RWPE2 (cell line): ENCODE measurements at regions not wholly inside any gene's neighbourhood (a gene's known extent, or its start where the extent isn't known, plus 50 kb on each side); places are given as distances from the start of the nearest gene placed in this dataset.
"Not testable (repeated sequence)": the region's sequence is repeated elsewhere in the genome, so short reads cannot be mapped to it uniquely, and the experiment has no call there.

Experiments
- ATAC-seq: fragments of 200-7000 bp; cut with Tn5 transposase; 3 replicates; pipeline ENCODE4 v1.9.1; 2021; ENCODE audit warnings: low read depth
- DNase-seq: peaks from one replicate; pipeline ENCODE4 v3.0.0-alpha.2; 2020; ENCODE audit warnings: low spot score
- H3K27ac ChIP-seq: fragments of 450-650 bp; 2 replicates; pipeline ENCODE4 v1.5.1; 2017; ENCODE audit warnings: mild to moderate bottlenecking; ENCODE audit not compliant: poor library complexity, severe bottlenecking
- H3K27me3 ChIP-seq: fragments of 250-450 bp; sonication (Bioruptor Pico); 2 replicates; pipeline ENCODE4 v1.5.1; 2021; ENCODE audit warnings: mild to moderate bottlenecking, moderate library complexity; ENCODE audit not compliant: insufficient read depth, poor library complexity, severe bottlenecking
- H3K36me3 ChIP-seq: fragments of 250-450 bp; sonication (Bioruptor Pico); 2 replicates; pipeline ENCODE4 v1.5.1; 2020; ENCODE audit warnings: low read depth, mild to moderate bottlenecking, moderate library complexity
- H3K4me1 ChIP-seq: fragments of 250-450 bp; sonication (Bioruptor Pico); 2 replicates; pipeline ENCODE4 v1.5.1; 2021; ENCODE audit warnings: mild to moderate bottlenecking, moderate library complexity; ENCODE audit not compliant: insufficient read depth, poor library complexity, severe bottlenecking
- H3K4me3 ChIP-seq: fragments of 250-450 bp; sonication (Bioruptor Pico); 2 replicates; pipeline ENCODE4 v1.5.1; 2021; ENCODE audit warnings: mild to moderate bottlenecking, moderate library complexity; ENCODE audit not compliant: severe bottlenecking
- H3K9me3 ChIP-seq: fragments of 250-450 bp; sonication (Bioruptor Pico); 2 replicates; pipeline ENCODE4 v1.5.1; 2021; ENCODE audit warnings: mild to moderate bottlenecking, moderate library complexity; ENCODE audit not compliant: severe bottlenecking

DNA sequence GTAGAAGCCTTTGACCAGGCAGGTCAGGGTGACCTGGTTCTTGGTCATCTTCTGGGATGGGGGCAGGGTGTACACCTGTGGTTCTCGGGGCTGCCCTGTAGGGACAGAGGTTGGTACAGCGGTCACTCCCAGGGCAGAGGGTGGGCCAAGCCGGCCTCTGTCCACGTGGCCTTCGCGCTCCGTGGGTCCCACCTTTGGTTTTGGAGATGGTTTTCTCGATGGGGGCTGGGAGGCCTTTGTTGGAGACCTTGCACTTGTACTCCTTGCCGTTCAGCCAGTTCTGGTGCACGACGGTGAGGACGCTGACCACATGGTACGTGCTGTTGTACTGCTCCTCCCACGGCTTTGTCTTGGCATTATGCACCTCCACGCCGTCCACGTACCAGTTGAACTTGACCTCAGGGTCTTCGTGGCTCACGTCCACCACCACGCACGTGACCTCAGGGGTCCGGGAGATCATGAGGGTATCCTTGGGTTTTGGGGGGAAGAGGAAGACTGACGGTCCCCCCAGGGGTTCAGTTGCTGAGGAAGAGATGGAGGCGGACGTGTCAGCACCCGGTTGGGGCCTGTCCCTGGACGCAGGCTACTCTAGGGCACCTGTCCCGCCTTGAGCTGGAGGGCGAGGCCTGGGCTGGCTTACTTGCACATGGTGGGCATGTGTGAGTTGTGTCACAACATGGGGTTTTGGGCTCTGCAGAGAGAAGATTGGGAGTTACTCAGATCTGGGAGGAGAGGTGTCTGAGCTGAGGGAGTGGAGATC is 142.3 kb downstream of the TMEM121 start:
- peak; percentile 67 for DNase-seq
- not testable (repeated sequence) for H3K4me1 ChIP-seq, H3K27ac ChIP-seq, H3K27me3 ChIP-seq, H3K4me3 ChIP-seq, ATAC-seq, H3K9me3 ChIP-seq, H3K36me3 ChIP-seq

DNA sequence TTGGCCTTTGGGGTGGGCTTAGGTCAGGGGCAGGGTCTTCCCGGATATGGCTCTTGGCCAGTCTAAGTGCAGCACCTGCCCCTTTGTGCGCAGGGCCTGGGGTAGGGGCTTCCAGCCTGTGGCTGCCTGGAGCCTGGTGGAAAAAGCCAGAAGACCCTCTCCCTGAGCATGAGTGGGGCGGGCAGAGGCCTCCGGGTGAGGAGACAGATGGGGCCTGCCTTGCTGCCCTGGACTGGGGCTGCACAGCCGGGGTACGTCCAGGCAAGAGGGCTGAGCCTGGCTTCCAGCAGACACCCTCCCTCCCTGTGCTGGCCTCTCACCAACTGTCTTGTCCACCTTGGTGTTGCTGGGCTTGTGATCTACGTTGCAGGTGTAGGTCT is 142.8 kb downstream of the TMEM121 start:
- H3K36me3 ChIP-seq, H3K4me1 ChIP-seq, H3K27me3 ChIP-seq, H3K9me3 ChIP-seq, ATAC-seq, H3K4me3 ChIP-seq, H3K27ac ChIP-seq: not testable (repeated sequence)
- DNase-seq = peak; percentile 53

DNA sequence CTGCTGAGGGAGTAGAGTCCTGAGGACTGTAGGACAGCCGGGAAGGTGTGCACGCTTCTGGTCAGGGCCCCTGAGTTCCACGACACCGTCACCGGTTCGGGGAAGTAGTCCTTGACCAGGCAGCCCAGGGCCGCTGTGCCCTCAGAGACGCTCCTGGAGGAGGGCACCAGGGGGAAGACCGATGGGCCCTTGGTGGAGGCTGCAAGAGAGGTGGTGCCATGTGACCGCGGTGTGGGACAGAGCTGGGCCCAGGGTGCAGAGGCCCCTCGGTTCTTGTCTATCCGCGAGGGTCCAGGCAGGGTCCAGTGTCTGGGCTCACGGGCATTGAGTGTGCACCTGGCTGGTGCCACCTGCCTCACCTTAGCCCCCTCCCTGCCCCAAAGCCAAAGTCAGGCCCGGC is 143.3 kb downstream of the TMEM121 start:
- not testable (repeated sequence) for ATAC-seq

DNA sequence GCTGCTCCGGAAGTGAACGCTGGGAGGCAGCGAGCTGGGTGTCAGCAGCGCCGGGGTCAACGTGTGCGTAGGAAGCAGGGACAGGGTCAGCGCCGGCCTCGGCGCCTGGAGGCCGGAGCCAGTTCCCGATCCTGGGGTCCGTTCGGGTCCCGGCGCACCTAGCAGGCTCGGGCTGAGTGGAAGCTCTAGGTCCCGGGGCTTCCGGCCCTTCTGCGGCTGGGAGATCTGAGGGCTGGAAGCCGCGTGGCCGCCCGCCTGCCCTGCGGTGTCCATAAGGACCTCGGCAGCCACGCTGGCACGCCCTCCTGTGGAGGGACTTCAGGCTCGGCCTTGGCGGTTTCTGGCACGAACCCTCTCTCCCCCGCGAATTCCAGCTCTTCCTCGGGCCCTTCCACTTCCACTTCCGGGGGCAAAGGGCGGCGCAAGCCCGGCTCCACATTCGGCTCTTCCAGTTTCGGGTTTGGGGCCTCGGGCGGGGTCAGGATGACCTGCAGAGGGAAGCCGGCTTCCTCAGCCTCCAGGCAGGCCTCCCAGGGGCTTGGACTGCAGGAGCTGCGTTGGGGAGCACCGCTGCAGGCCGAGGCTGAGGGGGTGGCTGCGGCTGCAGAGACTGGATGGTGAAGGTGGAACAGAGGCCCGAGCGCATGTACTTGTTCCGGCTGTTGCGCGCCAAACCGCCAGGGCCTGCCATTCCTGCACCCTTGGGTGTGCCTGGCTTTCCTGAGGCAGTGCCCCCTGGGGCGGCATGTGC is 146.2 kb downstream of the TMEM121 start:
- H3K36me3 ChIP-seq, H3K9me3 ChIP-seq, H3K4me3 ChIP-seq, H3K4me1 ChIP-seq, DNase-seq, H3K27ac ChIP-seq, H3K27me3 ChIP-seq, ATAC-seq: not testable (repeated sequence)

More for the DNA sequence above, 143.3 kb downstream of the TMEM121 start:
- H3K36me3 ChIP-seq, H3K4me1 ChIP-seq, H3K27ac ChIP-seq, H3K27me3 ChIP-seq, H3K9me3 ChIP-seq, H3K4me3 ChIP-seq: not testable (repeated sequence)
- DNase-seq = peak; percentile 66

DNA sequence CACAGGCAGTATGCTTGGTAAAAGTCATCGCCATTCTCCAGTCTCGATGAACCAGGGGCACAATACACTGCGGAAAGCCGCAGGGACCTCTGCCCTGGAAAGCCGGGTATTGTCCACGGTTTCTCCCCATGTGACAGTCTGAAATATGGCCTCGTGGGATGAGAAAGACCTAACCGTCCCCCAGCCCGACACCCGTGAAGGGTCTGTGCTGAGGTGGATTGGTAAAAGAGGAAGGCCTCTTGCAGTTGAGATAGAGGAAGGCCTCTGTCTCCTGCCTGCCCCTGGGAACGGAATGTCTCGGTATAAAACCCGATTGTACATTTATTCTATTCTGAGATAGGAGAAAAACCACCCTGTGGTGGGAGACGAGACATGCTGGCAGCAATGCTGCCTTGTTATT is 149.1 kb downstream of the TMEM121 start:
- not testable (repeated sequence) for H3K27me3 ChIP-seq, H3K9me3 ChIP-seq, DNase-seq, ATAC-seq, H3K27ac ChIP-seq, H3K4me3 ChIP-seq, H3K36me3 ChIP-seq, H3K4me1 ChIP-seq

DNA sequence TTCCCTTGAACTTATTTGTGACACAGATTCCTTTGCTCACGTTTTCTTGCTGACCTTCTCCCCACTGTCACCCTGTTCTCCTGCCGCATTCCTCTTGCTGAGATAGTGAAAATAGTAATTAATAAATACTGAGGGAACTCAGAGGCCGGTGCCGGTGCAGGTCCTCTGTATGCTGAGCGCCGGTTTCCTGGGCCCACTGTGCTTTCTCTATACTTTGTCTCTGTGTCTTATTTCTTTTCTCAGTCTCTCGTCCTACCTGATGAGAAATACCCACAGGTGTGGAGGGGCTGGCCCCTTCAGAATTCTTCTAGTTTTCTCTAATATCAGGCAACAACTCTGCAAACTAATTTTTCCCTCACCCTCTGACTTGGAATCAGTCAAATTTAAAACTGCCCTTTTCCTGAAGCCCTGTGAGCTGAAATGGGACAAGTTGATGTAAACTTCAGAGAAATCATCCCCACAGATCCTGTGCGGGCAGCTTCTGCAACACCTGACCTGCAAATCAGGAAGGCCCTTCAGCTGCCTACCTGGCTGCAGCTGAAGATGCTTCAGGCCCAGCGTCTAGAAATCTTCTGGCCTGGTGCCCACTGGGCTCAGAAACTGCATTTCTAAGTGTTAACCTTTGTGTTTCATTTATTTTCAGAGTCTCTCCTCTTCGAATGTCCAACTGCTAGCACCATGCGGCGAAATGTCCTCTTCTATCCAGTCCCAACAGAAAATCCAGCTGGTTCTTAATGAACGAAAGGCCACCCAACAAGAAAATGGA is 149.7 kb downstream of the TMEM121 start:
- not testable (repeated sequence) for DNase-seq, H3K27me3 ChIP-seq, ATAC-seq, H3K9me3 ChIP-seq, H3K36me3 ChIP-seq, H3K27ac ChIP-seq, H3K4me3 ChIP-seq, H3K4me1 ChIP-seq

DNA sequence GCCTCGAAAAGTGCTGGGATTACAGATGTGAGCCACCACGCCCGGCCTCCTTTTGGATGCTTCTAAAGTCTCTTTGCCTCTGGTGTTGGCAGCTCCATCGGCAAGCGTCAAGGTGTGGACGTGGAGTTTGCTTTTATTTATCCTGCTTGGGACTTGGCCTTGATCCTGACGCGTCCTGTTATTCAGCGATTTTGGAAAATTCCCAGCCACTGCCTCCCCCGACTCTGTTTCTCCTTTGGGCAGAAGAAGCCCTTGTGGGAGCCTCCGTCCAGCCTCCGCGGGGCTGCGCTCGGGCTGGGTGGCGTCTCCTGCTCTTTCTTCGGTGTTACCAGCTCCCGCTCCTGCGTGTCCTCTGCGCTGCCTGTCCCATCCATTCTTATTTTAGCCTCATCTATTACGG is 151.7 kb downstream of the TMEM121 start:
- not testable (repeated sequence) for H3K9me3 ChIP-seq, ATAC-seq, H3K4me1 ChIP-seq, H3K36me3 ChIP-seq, DNase-seq, H3K27ac ChIP-seq, H3K27me3 ChIP-seq, H3K4me3 ChIP-seq

DNA sequence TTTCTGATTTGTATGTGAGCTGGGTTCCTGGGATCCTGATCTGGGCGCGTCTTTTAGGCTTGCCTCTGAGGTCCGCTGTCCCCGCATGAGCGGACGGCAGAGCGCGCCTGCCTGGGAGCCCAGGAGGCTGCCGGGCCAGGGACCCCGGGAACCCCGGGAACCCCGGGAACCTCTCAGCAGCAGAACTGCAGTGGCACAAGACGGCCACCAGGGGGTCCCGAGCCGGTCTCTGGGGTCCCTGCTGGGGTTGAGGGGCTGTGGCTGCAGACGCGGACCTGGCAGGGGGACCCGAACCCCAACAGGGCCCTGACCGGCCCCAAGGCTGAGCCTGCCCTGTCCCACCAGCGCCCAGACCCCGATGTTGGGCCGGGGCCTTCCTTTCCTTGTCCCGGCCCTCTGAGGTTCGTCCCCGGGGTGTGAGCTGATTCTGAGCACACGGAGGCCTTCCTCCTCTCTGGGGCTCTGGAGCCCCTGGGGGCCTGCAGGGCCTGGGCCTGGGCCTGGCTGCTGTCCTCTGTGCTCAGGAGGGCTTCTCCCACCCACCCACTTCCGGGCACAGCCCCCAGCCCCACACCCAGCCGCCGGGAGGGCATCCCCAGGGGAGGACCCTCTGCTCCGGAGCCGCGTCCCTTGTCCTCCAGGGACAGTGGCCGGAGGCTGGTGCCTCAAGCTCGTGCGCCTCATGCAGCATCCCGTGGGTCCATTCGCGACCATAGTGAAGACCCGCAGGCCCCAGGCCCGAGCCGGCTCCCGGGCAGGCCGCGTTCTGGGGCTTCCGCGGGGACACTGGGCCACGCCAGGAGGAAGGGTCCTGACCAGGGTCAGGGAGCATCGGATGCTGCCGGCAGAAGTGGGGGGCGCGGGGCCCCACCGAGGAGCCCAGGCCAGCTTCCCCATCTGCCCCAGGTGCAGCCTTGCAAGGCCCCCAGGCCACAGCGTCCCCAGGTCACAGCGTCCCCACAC is 152.9 kb downstream of the TMEM121 start:
- not testable (repeated sequence) for H3K27me3 ChIP-seq, H3K36me3 ChIP-seq, H3K27ac ChIP-seq, H3K4me1 ChIP-seq, DNase-seq, H3K4me3 ChIP-seq, ATAC-seq, H3K9me3 ChIP-seq
